ENCODE measurements at regions not wholly inside any gene's neighbourhood (a gene's known extent, or its start where the extent isn't known, plus 50 kb on each side); places are given as distances from the start of the nearest gene placed in this dataset.
A peak's percentile ranks its signal among the peaks of the same experiment; 100 is the strongest.

- no peak for DNase-seq
These were observed 193.3 kb upstream of the RASGEF1B start for GRCh38 chr4:81665045-81665444.

GRCh38 chr4:81664079-81664478, 192.4 kb upstream of the RASGEF1B start:
- DNase-seq, result peak; percentile 53

- DNase-seq, result no peak
These were observed 191.7 kb upstream of the RASGEF1B start for GRCh38 chr4:81663368-81663767.

- no peak for DNase-seq
These were observed 187.3 kb upstream of the RASGEF1B start for GRCh38 chr4:81659051-81659450.

GRCh38 chr4:81652069-81652478, 180.4 kb upstream of the RASGEF1B start:
- no peak for DNase-seq

GRCh38 chr4:81651243-81651899, 179.7 kb upstream of the RASGEF1B start:
- DNase-seq, result no peak

GRCh38 chr4:81650606-81651242, 179.0 kb upstream of the RASGEF1B start:
- DNase-seq, result no peak

- no peak for DNase-seq
These were observed 177.0 kb upstream of the RASGEF1B start for GRCh38 chr4:81648576-81649275.

- no peak for DNase-seq
These were observed 175.7 kb upstream of the RASGEF1B start for GRCh38 chr4:81647388-81647787.

- DNase-seq, result no peak
These were observed 170.8 kb upstream of the RASGEF1B start for GRCh38 chr4:81642543-81642942.

- no peak for DNase-seq
These were observed 167.5 kb upstream of the RASGEF1B start for GRCh38 chr4:81639248-81639647.

- DNase-seq, result no peak
These were observed 167.0 kb upstream of the RASGEF1B start for GRCh38 chr4:81638698-81639097.

GRCh38 chr4:81635739-81636138, 164.0 kb upstream of the RASGEF1B start:
- no peak for DNase-seq

- no peak for DNase-seq
These were observed 163.3 kb upstream of the RASGEF1B start for GRCh38 chr4:81634766-81635549.

GRCh38 chr4:81634165-81634564, 162.5 kb upstream of the RASGEF1B start:
- DNase-seq, result no peak

GRCh38 chr4:81632581-81633299, 161.0 kb upstream of the RASGEF1B start:
- no peak for DNase-seq

- peak; percentile 75 for DNase-seq
These were observed 160.3 kb upstream of the RASGEF1B start for GRCh38 chr4:81631958-81632441.

- no peak for DNase-seq
These were observed 157.7 kb upstream of the RASGEF1B start for GRCh38 chr4:81629366-81629765.

GRCh38 chr4:81628489-81628888, 156.8 kb upstream of the RASGEF1B start:
- DNase-seq, result no peak

- peak; percentile 37 for DNase-seq
These were observed 155.9 kb upstream of the RASGEF1B start for GRCh38 chr4:81627590-81627989.

- no peak for DNase-seq
These were observed 155.1 kb upstream of the RASGEF1B start for GRCh38 chr4:81626851-81627250.

All from tongue (tissue), 1 donor.